ENCODE measurements at regions not wholly inside any gene's neighbourhood (a gene's known extent, or its start where the extent isn't known, plus 50 kb on each side); places are given as distances from the start of the nearest gene placed in this dataset.

DNA sequence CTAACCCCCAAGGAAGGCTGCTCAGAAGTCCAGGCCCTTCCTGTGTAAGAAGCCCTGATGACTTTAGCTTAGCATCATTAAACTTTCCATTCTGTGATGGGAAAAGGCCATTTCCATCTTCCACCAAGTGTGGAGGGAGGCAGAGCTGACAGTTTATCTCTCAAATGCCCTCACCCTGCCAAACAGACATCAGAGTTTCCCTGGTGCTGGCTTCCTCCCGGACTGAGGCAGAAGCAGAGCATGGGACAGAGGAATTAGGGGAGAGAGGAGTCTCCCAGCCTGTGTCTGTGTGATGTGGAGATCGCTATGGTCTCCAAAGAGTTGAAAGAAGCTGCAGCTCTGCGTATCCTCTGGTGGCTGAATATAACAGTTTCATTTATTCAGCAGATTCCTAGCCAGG lies 57.4 kb upstream of the CTNNA1 start:
- no peak for TF ChIP-seq POLR2A (IDR thresholded peaks at IDR 0.05)
- TF ChIP-seq, protein P1, sequence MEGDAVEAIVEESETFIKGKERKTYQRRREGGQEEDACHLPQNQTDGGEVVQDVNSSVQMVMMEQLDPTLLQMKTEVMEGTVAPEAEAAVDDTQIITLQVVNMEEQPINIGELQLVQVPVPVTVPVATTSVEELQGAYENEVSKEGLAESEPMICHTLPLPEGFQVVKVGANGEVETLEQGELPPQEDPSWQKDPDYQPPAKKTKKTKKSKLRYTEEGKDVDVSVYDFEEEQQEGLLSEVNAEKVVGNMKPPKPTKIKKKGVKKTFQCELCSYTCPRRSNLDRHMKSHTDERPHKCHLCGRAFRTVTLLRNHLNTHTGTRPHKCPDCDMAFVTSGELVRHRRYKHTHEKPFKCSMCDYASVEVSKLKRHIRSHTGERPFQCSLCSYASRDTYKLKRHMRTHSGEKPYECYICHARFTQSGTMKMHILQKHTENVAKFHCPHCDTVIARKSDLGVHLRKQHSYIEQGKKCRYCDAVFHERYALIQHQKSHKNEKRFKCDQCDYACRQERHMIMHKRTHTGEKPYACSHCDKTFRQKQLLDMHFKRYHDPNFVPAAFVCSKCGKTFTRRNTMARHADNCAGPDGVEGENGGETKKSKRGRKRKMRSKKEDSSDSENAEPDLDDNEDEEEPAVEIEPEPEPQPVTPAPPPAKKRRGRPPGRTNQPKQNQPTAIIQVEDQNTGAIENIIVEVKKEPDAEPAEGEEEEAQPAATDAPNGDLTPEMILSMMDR (IDR thresholded peaks at IDR 0.05 in 8 of 11, conservative IDR thresholded peaks at IDR 0.05 in 3 of 11), result no peak
